Cardiac septum (tissue), 1 donor: ENCODE measurements at regions not wholly inside any gene's neighbourhood (a gene's known extent, or its start where the extent isn't known, plus 50 kb on each side); places are given as distances from the start of the nearest gene placed in this dataset.

ENCODE experiments used
- DNase-seq: peaks from one replicate; pipeline ENCODE4 v3.0.0-alpha.2; 2020; ENCODE audit warnings: low spot score
- intact Hi-C: fragments of 100-400 bp; cut with DNase I; formaldehyde crosslinking; loops from one replicate; pipeline ENCODE4 v1.14.0; 2022
- donor health status: DM: no; HTN: no; CAD: no.

GRCh38 chr6:144856622-144857021 lies 571.5 kb downstream of the UTRN start:
- intact Hi-C loops, result no loop called here
- no peak for DNase-seq

DNA sequence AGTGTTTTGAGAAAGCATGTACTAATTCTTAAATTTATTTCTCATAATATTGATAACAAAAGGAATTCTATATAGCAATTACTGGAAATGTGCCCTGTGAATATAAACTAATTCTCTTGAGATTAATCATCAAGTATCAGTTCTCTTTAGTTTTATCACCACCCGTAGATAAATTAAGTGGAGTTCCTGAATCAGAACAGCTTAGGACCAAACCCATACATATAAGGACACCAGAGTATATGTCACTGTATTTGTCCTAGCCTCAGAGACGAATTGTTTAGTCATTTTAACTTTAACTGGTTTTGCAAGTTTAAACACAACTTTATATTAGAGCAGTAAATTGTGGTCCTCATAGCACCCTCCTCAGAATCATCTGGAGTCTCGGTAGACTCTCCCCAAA lies 572.0 kb downstream of the UTRN start:
- intact Hi-C loops, result no loop called here
- DNase-seq, result no peak

GRCh38 chr6:144862769-144863168 lies 577.6 kb downstream of the UTRN start:
- intact Hi-C loops, result no loop called here
- DNase-seq, result no peak

- intact Hi-C loops, result no loop called here
- no peak for DNase-seq
These were observed 582.6 kb downstream of the UTRN start for GRCh38 chr6:144867761-144868160.

DNA sequence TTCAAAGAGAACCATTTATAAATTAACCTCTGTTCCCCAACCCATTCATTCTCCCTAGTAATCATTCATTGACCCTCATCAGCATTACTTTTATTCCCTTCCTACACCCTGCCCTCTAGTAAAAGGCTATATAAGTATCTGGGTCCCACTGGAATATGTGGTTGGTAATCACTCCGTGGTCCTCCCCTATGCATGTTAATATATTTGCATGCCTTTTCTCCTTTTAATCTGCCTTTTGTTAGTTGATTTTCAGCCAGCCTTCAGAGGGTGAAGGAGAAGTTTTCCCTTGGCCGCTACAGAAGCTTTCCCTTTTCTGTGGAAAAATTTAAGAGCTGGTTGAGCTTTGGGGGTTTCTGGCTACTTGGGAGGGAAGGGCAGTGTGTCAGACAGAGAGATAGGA lies 585.6 kb downstream of the UTRN start:
- no peak for DNase-seq
- intact Hi-C loops, result no loop called here

DNA sequence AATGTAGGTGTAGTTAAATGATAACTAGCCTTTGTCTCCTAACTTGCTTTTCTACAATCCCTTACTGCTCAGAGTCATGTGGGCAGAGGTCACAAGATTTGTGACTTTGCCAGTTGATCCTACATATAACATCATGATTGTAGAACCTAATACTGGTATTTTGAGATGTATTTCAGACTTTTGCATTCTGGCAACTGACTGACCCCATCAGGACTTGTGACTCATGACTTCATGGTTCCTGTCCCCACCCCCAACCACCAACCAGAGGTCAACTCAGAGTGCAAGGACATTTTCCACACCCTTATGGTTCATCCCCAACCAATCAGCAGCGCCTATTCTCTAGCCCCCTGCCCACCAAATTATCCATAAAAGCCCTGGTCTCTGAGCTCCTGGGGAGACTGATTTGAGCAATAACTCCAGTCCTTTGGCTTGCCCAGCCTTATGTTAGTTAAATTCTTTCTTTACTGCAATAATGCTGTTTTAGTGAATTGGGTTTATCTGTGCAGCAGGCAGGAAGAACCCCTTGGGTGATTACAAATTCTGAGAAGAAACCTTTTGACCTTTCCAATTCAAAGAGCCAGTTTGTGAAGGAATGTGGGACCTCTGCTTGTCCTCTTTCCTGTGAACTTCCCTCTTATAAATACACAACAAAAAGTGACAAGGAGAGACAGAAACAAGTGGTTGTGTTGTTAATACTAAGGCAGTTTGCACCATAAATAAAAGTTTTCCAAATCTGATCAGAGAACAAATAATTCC lies 588.7 kb downstream of the UTRN start:
- intact Hi-C loops, result no loop called here
- DNase-seq, result no peak

GRCh38 chr6:144876689-144877088 lies 591.6 kb downstream of the UTRN start:
- no peak for DNase-seq
- intact Hi-C loops, result no loop called here

- intact Hi-C loops, result no loop called here
- DNase-seq, result no peak
These were observed 592.0 kb downstream of the UTRN start for GRCh38 chr6:144877118-144877517.

DNA sequence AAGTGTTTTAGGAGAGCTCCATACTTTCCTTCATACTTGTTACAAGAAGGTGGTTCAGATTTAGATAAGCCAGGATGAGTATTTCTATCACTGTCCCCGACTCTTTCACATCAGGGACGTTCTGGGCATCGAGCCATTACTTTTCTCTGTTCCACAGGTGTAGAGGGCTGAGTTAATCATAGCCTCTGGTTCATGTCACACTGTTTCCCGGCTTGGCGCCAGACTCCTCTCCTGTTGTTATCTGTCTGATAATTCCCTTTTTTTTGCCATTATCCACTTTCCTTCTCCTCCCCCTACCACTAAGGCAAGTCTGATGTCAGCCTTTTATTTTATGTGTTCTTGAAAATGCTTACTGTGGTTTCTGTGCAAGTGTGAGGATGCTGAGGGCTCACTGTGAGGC lies 593.4 kb downstream of the UTRN start:
- no peak for DNase-seq

DNA sequence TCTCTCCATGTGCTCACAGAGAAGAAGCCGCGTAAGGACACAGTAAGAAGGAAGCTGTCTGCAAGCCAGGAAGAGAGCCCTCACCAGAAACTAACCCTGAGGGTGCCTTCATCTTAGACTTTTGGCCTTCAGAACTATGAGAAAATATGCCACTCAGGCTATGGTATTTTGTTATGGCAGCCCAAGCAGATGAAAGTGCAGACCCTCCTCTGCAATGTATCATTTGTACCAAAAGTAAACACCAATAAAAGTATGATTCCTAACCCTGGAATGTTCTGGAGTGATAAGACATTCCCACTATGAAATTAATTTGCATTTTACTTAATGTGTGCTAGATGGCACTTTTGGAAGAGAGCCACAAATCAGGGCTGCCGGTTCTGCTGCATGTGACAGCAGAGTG lies 594.3 kb downstream of the UTRN start:
- no peak for DNase-seq
- intact Hi-C loops, result no loop called here

More for the DNA sequence above, 593.4 kb downstream of the UTRN start:
- intact Hi-C loops, result no loop called here

GRCh38 chr6:144882425-144882824 lies 597.3 kb downstream of the UTRN start:
- intact Hi-C loops, result no loop called here
- no peak for DNase-seq

GRCh38 chr6:144883915-144884314 lies 598.8 kb downstream of the UTRN start:
- no peak for DNase-seq
- intact Hi-C loops, result no loop called here

GRCh38 chr6:144885817-144886216 lies 600.7 kb downstream of the UTRN start:
- intact Hi-C loops, result no loop called here
- no peak for DNase-seq

GRCh38 chr6:144886682-144887081 lies 601.5 kb downstream of the UTRN start:
- no peak for DNase-seq
- intact Hi-C loops, result no loop called here

DNA sequence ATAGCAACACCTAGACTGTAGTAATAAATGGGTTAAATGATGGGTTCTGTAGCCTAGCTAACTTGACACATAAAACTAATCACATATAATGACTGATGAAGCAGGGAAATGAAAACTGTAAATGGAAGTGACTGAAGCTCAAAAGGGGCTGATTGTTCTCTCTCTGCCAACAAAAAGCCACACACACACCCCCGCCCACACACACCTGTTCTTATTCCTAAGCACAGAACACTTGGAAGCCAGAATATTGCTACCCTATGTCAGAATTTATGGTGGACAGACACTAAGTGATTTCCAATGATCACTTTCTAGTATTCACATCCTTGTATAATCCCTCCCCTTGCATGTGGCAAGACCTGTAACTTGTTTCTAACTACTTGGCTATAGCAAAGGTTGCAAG lies 603.5 kb downstream of the UTRN start:
- intact Hi-C loops, result no loop called here

DNA sequence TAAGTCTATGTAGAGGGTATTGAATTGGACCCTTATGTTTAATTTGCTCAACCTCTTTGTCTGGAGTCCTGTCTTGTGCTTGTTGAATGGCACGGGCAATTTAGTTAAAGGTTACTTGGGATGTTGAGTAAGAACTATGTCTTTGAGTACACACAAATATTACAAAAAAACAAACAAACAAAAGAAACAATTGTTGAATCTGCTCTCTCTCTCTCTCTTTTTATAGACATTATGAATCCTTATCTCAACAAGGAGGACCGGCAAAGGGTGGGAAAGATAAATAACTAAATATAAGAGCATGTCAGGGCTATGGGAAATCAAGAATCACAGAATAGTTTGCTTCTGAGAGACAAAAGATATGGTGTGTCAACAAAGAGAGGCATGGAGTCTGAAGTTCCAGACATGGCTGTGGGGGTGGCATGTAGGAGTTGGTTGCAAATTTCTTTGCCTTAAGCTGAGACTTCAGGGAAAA lies 608.6 kb downstream of the UTRN start:
- intact Hi-C loops, result no loop called here
- no peak for DNase-seq

More for the DNA sequence above, 603.5 kb downstream of the UTRN start:
- no peak for DNase-seq

DNA sequence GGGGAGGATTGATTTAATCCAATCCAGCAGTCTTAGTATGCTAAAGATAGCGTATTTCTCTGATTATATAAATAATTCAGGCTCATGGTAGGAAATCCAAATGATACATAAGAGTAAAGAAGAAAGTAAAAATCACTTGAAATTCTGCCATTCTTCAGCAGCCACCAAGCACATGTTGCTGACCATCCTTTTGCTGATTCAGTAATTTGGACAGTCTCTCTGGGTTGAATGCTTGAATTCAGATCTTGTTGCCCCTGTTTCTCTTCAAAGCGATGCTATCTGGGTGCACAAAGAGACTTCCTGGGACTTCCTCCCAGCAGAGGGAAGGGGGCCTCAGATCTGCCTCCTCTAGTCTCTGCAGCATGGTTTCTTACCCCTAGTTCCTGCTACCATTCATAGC lies 609.1 kb downstream of the UTRN start:
- DNase-seq, result no peak
- intact Hi-C loops, result no loop called here

DNA sequence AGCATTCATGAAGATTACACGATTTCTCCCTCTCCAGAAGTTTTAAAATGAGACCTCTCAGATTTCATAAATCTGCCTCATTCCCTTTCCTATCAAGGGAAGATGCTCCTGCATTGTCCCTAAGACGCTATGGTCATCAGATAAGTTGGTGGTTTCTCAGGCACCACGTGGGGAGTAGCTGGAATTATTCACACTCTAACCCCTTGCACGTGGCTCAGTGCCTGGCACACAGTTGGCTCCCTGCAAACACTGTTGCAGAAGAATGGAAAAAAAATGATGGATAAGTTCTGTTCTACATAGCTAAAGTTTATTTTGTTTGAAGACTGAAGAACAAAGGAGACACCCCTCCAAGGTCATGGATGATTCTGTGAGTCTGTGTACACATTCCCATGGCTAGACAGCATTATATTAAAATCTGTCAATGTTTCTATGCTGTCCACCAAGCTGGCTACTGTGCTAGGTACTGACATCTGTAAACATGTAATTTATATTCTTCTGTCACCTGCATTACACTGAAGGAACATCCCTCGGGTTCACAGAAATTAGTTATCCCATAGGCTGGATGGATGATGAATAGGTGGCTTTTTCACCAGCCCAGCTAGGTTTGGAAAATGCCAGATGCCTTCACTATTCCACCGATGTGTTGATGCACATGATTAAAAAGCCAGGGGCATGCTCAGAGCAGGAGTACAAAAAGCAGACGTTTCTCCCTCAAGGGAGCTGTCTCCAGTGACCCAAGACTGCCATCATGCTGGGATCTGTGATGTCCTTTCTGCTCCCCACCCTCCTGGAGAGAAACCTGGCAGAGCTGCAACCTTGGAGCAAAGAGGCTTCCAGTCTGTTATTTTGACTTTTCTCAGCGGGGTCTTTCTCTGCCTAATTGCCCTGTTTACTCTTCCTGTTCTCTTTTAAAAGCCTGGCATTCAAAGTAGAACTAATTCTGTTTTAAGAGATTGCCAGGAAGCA lies 610.5 kb downstream of the UTRN start:
- intact Hi-C loops, result no loop called here
- DNase-seq, result no peak

DNA sequence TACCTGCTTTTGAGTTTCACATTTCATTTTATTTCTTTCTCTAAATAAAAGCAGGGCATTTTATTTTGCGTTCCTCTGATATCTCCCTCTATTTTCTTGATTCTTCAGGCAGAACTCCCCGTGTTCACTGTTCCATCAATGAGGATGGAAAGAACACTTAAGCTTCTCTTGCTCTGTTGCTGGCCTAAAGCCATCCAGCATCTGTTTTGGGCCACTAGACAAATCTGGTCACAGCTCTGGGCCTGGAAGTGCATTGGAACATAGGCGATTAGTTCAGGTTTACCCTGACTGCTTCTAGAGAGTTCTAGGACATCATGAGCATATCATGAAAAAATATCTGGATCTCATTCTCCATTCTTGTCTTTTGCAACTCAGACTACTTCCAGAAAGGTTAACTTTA lies 611.2 kb downstream of the UTRN start:
- no peak for DNase-seq
- intact Hi-C loops, result no loop called here

DNA sequence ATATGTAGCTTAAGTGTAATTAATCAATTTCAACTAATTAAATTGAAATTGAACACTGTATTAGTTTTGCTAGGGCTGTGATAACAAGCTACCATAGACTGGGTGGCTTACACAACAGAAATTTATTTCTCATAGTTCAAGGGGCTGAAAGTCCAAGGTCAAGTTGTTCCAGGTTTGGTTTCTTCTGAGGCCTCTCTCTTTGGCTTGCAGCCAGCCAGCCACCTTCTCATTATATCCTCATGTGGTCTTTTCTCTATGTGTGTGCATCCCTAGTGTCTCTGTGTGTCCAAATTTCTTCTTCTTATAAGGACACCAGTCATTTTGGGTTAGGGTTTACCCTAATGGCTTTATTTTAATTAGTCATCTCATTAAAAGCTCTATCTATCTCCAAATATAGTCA lies 611.7 kb downstream of the UTRN start:
- DNase-seq, result no peak
- intact Hi-C loops, result no loop called here

- DNase-seq, result no peak
- intact Hi-C loops, result no loop called here
These were observed 612.3 kb downstream of the UTRN start for GRCh38 chr6:144897441-144897921.
